Fibroblast of skin of back (primary cell): ENCODE measurements at regions not wholly inside any gene's neighbourhood (a gene's known extent, or its start where the extent isn't known, plus 50 kb on each side); places are given as distances from the start of the nearest gene placed in this dataset.

Source experiments
- DNase-seq: peaks from one replicate; pipeline ENCODE4 v3.0.0-alpha.2; 2013

- DNase-seq: no peak
These were observed 242.1 kb upstream of the TNRC6C start for GRCh38 chr17:77716289-77716926.

- no peak for DNase-seq
These were observed 240.4 kb upstream of the TNRC6C start for GRCh38 chr17:77717941-77718668.

- DNase-seq: no peak
These were observed 239.9 kb upstream of the TNRC6C start for GRCh38 chr17:77718669-77718961.

GRCh38 chr17:77719806-77720205 is 238.7 kb upstream of the TNRC6C start:
- DNase-seq: no peak

GRCh38 chr17:77720946-77721845 is 237.3 kb upstream of the TNRC6C start:
- DNase-seq: no peak

- no peak for DNase-seq
These were observed 236.7 kb upstream of the TNRC6C start for GRCh38 chr17:77721846-77722160.

GRCh38 chr17:77722366-77722765 is 236.1 kb upstream of the TNRC6C start:
- DNase-seq: no peak

- DNase-seq: no peak
These were observed 235.2 kb upstream of the TNRC6C start for GRCh38 chr17:77723071-77723908.

- no peak for DNase-seq
These were observed 234.3 kb upstream of the TNRC6C start for GRCh38 chr17:77723909-77724875.

GRCh38 chr17:77724876-77725615 is 233.5 kb upstream of the TNRC6C start:
- DNase-seq: no peak

GRCh38 chr17:77725846-77726245 is 232.7 kb upstream of the TNRC6C start:
- DNase-seq: no peak

- DNase-seq: no peak
These were observed 231.9 kb upstream of the TNRC6C start for GRCh38 chr17:77726549-77727006.

- DNase-seq: no peak
These were observed 231.4 kb upstream of the TNRC6C start for GRCh38 chr17:77727037-77727615.

GRCh38 chr17:77728474-77728795 is 230.1 kb upstream of the TNRC6C start:
- DNase-seq: no peak

GRCh38 chr17:77728871-77729270 is 229.6 kb upstream of the TNRC6C start:
- no peak for DNase-seq

GRCh38 chr17:77729587-77729986 is 228.9 kb upstream of the TNRC6C start:
- no peak for DNase-seq

GRCh38 chr17:77730376-77730775 is 228.1 kb upstream of the TNRC6C start:
- DNase-seq: no peak

- DNase-seq: no peak
These were observed 224.8 kb upstream of the TNRC6C start for GRCh38 chr17:77733576-77734296.

- DNase-seq: peak; percentile 58
These were observed 224.0 kb upstream of the TNRC6C start for GRCh38 chr17:77734371-77735080.
